Chondrocyte (in vitro differentiated cells): ENCODE measurements at regions not wholly inside any gene's neighbourhood (a gene's known extent, or its start where the extent isn't known, plus 50 kb on each side); places are given as distances from the start of the nearest gene placed in this dataset.

ENCODE experiments used
- DNase-seq: peaks from one replicate; pipeline ENCODE4 v3.0.0; 2021; ENCODE audit warnings: mixed read lengths, low spot score
- H3K27ac Mint-ChIP-seq: one replicate; pipeline ENCODE4 v1.8.0; 2021; ENCODE audit warnings: mild to moderate bottlenecking, moderate library complexity, mixed read lengths; ENCODE audit not compliant: unreplicated experiment
- H3K27me3 Mint-ChIP-seq: 2 replicates; pipeline ENCODE4 v1.8.0; 2021; ENCODE audit warnings: low read depth, mixed read lengths
- H3K36me3 Mint-ChIP-seq: 2 replicates; pipeline ENCODE4 v1.8.0; 2021; ENCODE audit warnings: low read depth, mixed read lengths
- H3K4me1 Mint-ChIP-seq: 2 replicates; pipeline ENCODE4 v1.8.0; 2021; ENCODE audit warnings: low read depth, mild to moderate bottlenecking, mixed read lengths
- H3K4me3 Mint-ChIP-seq: one replicate; pipeline ENCODE4 v1.8.0; 2021; ENCODE audit warnings: mild to moderate bottlenecking, moderate library complexity, mixed read lengths; ENCODE audit not compliant: unreplicated experiment
- H3K9me3 Mint-ChIP-seq: 2 replicates; pipeline ENCODE4 v1.8.0; 2021; ENCODE audit warnings: low read depth, mixed read lengths
- TF ChIP-seq, protein P1 (sequence below): fragments of 200-600 bp; sonication (generic); IDR thresholded peaks from 2 replicates; pipeline ENCODE4 v1.5.0; 2021; ENCODE audit warnings: antibody characterized with exemption, mild to moderate bottlenecking, moderate library complexity

DNA sequence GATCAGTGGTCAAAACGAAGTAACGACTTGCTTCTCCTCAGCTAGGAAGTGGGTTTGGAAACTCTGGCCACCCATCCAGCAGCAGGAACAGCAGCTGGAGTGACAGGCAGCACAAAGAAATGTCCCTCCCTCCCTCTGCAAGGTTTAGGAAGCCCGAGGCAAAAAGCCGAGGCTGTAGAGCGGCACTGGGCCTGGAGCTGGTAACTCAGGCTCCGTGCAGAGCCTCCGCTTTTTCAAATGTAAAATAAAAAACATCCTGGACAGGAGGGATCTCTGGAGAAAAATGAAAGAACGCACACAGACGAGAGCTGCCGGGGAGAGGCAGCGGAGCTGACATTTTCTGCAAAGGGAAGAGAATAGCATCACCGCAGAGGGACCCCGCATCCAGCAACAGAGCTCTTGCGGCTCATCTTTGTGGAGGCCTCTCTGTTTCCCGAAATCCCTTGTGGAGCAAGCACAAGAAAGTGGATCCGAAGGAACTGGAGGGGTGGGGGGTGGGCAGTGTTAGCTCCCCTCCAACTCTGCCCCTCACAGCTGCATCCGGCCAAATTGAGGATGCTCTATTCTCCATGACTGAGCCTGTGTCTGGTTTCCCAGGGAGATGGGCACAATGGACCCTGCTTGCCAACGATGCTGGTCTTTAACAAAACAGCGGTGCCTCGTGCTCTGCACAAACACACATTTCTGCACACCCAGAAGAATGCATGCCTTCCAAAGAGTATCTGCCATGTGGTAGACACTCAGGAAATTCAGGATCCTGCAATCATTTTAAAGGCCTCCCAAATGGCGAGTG lies 335.5 kb upstream of the ZFHX3 start:
- peaks cover 11% of the 10 kb centered on the region for H3K4me1 Mint-ChIP-seq
- no peaks in the 10 kb centered on the region for H3K9me3 Mint-ChIP-seq
- TF ChIP-seq, protein P1, sequence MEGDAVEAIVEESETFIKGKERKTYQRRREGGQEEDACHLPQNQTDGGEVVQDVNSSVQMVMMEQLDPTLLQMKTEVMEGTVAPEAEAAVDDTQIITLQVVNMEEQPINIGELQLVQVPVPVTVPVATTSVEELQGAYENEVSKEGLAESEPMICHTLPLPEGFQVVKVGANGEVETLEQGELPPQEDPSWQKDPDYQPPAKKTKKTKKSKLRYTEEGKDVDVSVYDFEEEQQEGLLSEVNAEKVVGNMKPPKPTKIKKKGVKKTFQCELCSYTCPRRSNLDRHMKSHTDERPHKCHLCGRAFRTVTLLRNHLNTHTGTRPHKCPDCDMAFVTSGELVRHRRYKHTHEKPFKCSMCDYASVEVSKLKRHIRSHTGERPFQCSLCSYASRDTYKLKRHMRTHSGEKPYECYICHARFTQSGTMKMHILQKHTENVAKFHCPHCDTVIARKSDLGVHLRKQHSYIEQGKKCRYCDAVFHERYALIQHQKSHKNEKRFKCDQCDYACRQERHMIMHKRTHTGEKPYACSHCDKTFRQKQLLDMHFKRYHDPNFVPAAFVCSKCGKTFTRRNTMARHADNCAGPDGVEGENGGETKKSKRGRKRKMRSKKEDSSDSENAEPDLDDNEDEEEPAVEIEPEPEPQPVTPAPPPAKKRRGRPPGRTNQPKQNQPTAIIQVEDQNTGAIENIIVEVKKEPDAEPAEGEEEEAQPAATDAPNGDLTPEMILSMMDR = no peak
- no peaks in the 10 kb centered on the region for H3K27me3 Mint-ChIP-seq
- DNase-seq = no peak
- H3K27ac Mint-ChIP-seq = no peak overlapping the region
- no peak overlapping the region for H3K4me3 Mint-ChIP-seq
- H3K36me3 Mint-ChIP-seq = no peaks in the 10 kb centered on the region

- Mint-ChIP-seq H3K27me3 (peaks cover 11% of the 10 kb centered on the region), H3K4me1 (peaks cover 3% of the 10 kb centered on the region), H3K27ac (no peak overlapping the region), H3K36me3 (no peaks in the 10 kb centered on the region), H3K4me3 (no peak overlapping the region), H3K9me3 (no peaks in the 10 kb centered on the region)
- no peak for DNase-seq
- TF ChIP-seq, protein P1 = no peak
Observed at GRCh38 chr16:73378471-73378870, 330.5 kb upstream of the ZFHX3 start.

GRCh38 chr16:73371584-73372319 lies 323.8 kb upstream of the ZFHX3 start:
- no peak overlapping the region for H3K4me3 Mint-ChIP-seq
- no peak for DNase-seq
- no peaks in the 10 kb centered on the region for H3K36me3 Mint-ChIP-seq
- H3K27me3 Mint-ChIP-seq = peaks cover 31% of the 10 kb centered on the region
- H3K4me1 Mint-ChIP-seq = no peaks in the 10 kb centered on the region
- TF ChIP-seq, protein P1 = no peak
- no peak overlapping the region for H3K27ac Mint-ChIP-seq
- no peaks in the 10 kb centered on the region for H3K9me3 Mint-ChIP-seq

DNA sequence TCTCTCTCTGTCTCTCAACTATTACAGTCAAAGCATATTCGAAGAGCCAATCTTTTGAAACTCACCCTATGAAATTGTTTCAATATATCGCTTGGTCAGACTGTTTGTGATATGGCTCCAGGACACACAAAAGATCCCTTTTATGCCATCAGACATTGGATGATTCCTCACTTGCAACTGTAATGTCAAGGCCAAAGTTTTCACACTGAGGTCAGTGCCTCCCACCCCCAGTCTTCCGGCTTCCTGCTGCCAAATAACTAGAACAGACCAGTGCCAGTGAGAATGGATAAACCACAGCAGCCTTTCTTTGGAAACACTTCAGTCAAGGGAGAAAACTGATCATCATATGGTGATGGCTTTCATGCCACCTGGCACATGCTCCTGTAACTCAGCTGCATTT lies 321.9 kb upstream of the ZFHX3 start:
- Mint-ChIP-seq H3K36me3 (no peaks in the 10 kb centered on the region), H3K4me3 (no peak overlapping the region), H3K9me3 (no peaks in the 10 kb centered on the region), H3K27ac (no peak overlapping the region), H3K27me3 (peaks cover 32% of the 10 kb centered on the region), H3K4me1 (peaks cover 4% of the 10 kb centered on the region)
- no peak for DNase-seq
- TF ChIP-seq, protein P1 = no peak

- Mint-ChIP-seq H3K9me3 (no peaks in the 10 kb centered on the region), H3K4me1 (peaks cover 6% of the 10 kb centered on the region), H3K27me3 (peaks cover 28% of the 10 kb centered on the region), H3K36me3 (no peaks in the 10 kb centered on the region), H3K27ac (no peak overlapping the region), H3K4me3 (no peak overlapping the region)
- TF ChIP-seq, protein P1 = no peak
- DNase-seq = no peak
Observed at GRCh38 chr16:73368715-73369114, 320.8 kb upstream of the ZFHX3 start.
